Ovary (tissue), 3 donors: ENCODE measurements at regions not wholly inside any gene's neighbourhood (a gene's known extent, or its start where the extent isn't known, plus 50 kb on each side); places are given as distances from the start of the nearest gene placed in this dataset.
"Not testable (repeated sequence)": the region's sequence is repeated elsewhere in the genome, so short reads cannot be mapped to it uniquely, and the experiment has no call there.

Source experiments
- CTCF ChIP-seq, 3 donors: fragments of 450-650 bp in 2 of 3; fragments of 200-600 bp in 1 of 3; IDR thresholded peaks; one replicate each; pipeline versions ENCODE4 v1.5.1 to v1.8.0; 2016 to 2022; ENCODE audit warnings: antibody characterized with exemption in 3 of 3, mild to moderate bottlenecking in 1 of 3
- POLR2A ChIP-seq: fragments of 450-650 bp; IDR thresholded peaks from one replicate; pipeline ENCODE4 v1.6.1; 2017; ENCODE audit warnings: antibody characterized with exemption, mild to moderate bottlenecking, moderate library complexity
- donor health status: DM: no; HTN: no; CAD: no.

GRCh38 chr21:8390550-8391171 is 2130.7 kb upstream of the TPTE start:
- not testable (repeated sequence) for TF ChIP-seq CTCF (IDR thresholded peaks at IDR 0.05); POLR2A
